ENCODE measurements at regions not wholly inside any gene's neighbourhood (a gene's known extent, or its start where the extent isn't known, plus 50 kb on each side); places are given as distances from the start of the nearest gene placed in this dataset.

GRCh38 chr22:27264184-27264583 lies 537.4 kb downstream of the MN1 start:
- no peak for DNase-seq

GRCh38 chr22:27267145-27267544 lies 534.4 kb downstream of the MN1 start:
- no peak for DNase-seq

- DNase-seq = no peak
These were observed 531.6 kb downstream of the MN1 start for GRCh38 chr22:27269751-27270543.

GRCh38 chr22:27270818-27271510 lies 530.6 kb downstream of the MN1 start:
- no peak for DNase-seq

GRCh38 chr22:27273436-27273835 lies 528.1 kb downstream of the MN1 start:
- no peak for DNase-seq

- DNase-seq = no peak
These were observed 527.7 kb downstream of the MN1 start for GRCh38 chr22:27273853-27274252.

GRCh38 chr22:27274770-27275449 lies 526.6 kb downstream of the MN1 start:
- DNase-seq = no peak

- no peak for DNase-seq
These were observed 522.6 kb downstream of the MN1 start for GRCh38 chr22:27278946-27279345.

GRCh38 chr22:27283240-27283639 lies 518.3 kb downstream of the MN1 start:
- no peak for DNase-seq

- no peak for DNase-seq
These were observed 517.8 kb downstream of the MN1 start for GRCh38 chr22:27283714-27284113.

GRCh38 chr22:27284324-27284723 lies 517.2 kb downstream of the MN1 start:
- no peak for DNase-seq

GRCh38 chr22:27286711-27287110 lies 514.8 kb downstream of the MN1 start:
- no peak for DNase-seq

GRCh38 chr22:27292542-27293299 lies 508.8 kb downstream of the MN1 start:
- DNase-seq = no peak

GRCh38 chr22:27293721-27294445 lies 507.7 kb downstream of the MN1 start:
- no peak for DNase-seq

- peak; percentile 0 for DNase-seq
These were observed 506.5 kb downstream of the MN1 start for GRCh38 chr22:27295040-27295439.

- no peak for DNase-seq
These were observed 506.0 kb downstream of the MN1 start for GRCh38 chr22:27295605-27296004.

GRCh38 chr22:27296091-27296675 lies 505.4 kb downstream of the MN1 start:
- DNase-seq = peak; percentile 13

- peak; percentile 1 for DNase-seq
These were observed 504.4 kb downstream of the MN1 start for GRCh38 chr22:27297125-27297524.

- no peak for DNase-seq
These were observed 503.2 kb downstream of the MN1 start for GRCh38 chr22:27298332-27298731.

- DNase-seq = no peak
These were observed 502.8 kb downstream of the MN1 start for GRCh38 chr22:27298742-27299141.

GRCh38 chr22:27299181-27300085 lies 502.1 kb downstream of the MN1 start:
- peak; percentile 56 for DNase-seq

Measured in femur (tissue), 1 donor.